22Rv1 (cell line): ENCODE measurements at regions not wholly inside any gene's neighbourhood (a gene's known extent, or its start where the extent isn't known, plus 50 kb on each side); places are given as distances from the start of the nearest gene placed in this dataset.

Source experiments
- H3K27ac ChIP-seq: fragments of 450-650 bp; 2 replicates; pipeline ENCODE4 v1.5.1; 2017
- CTCF ChIP-seq: fragments of 450-650 bp; IDR thresholded peaks from 2 replicates; pipeline ENCODE4 v1.5.1; 2017; ENCODE audit warnings: mild to moderate bottlenecking
- ZFX ChIP-seq: fragments of 450-650 bp; IDR thresholded peaks from 2 replicates; pipeline ENCODE4 v1.6.1; 2017; ENCODE audit warnings: antibody characterized with exemption, borderline replicate concordance

- no peak overlapping the region for H3K27ac ChIP-seq
- TF ChIP-seq ZFX = no peak
- TF ChIP-seq CTCF = no peak
Observed at GRCh38 chr10:109030581-109031210, 892.6 kb downstream of the XPNPEP1 start.

GRCh38 chr10:109029870-109030269 is 893.4 kb downstream of the XPNPEP1 start:
- H3K27ac ChIP-seq = no peak overlapping the region
- TF ChIP-seq CTCF = no peak

- TF ChIP-seq CTCF = no peak
- TF ChIP-seq ZFX = no peak
- H3K27ac ChIP-seq = no peak overlapping the region
Observed at GRCh38 chr10:109027534-109028185, 895.7 kb downstream of the XPNPEP1 start.

- TF ChIP-seq CTCF (no peak), ZFX (no peak)
- no peak overlapping the region for H3K27ac ChIP-seq
Observed at GRCh38 chr10:109025172-109025571, 898.1 kb downstream of the XPNPEP1 start.

- TF ChIP-seq ZFX = no peak
- TF ChIP-seq CTCF = no peak
- no peak overlapping the region for H3K27ac ChIP-seq
Observed at GRCh38 chr10:109022417-109023049, 900.8 kb downstream of the XPNPEP1 start.

GRCh38 chr10:109019001-109019424 is 904.3 kb downstream of the XPNPEP1 start:
- no peak overlapping the region for H3K27ac ChIP-seq
- no peak for TF ChIP-seq ZFX
- TF ChIP-seq CTCF = peak; percentile 71

- no peak overlapping the region for H3K27ac ChIP-seq
- TF ChIP-seq CTCF = no peak
- no peak for TF ChIP-seq ZFX
Observed at GRCh38 chr10:109007514-109007913, 915.8 kb downstream of the XPNPEP1 start.
